B cell (primary cell): ENCODE measurements at regions not wholly inside any gene's neighbourhood (a gene's known extent, or its start where the extent isn't known, plus 50 kb on each side); places are given as distances from the start of the nearest gene placed in this dataset.

Experiments
- EZH2 ChIP-seq: IDR thresholded peaks from 2 replicates; pipeline ENCODE4 v1.6.1; 2012; ENCODE audit warnings: borderline replicate concordance, low read depth, mild to moderate bottlenecking, moderate library complexity, low read length; ENCODE audit not compliant: insufficient read depth, poor library complexity, severe bottlenecking
- TF ChIP-seq, protein P1 (sequence below): fragments of 200-600 bp; IDR thresholded peaks from one replicate; pipeline ENCODE4 v1.8.0; 2022; ENCODE audit warnings: antibody characterized with exemption, mild to moderate bottlenecking

DNA sequence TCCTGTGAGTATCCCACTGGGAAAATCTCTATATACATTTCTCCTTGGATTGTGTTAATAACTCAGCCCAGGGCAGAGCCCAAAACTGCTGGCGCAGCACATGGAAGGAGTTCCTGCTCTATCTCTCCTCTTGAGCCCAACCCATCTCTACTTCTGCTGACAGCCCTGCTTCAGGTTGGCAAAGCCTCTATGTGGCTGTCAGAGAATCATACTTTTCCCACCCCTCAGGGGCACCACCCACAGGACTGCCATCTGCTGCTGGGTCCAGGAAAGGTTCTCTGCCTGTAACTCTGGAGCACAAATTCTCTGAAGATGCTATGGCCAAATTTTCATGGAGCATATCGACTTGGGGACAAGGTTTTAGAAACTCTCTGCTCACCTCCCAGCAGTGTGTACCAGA, 278.5 kb upstream of the EMCN start:
- no peak for TF ChIP-seq EZH2
- TF ChIP-seq, protein P1, sequence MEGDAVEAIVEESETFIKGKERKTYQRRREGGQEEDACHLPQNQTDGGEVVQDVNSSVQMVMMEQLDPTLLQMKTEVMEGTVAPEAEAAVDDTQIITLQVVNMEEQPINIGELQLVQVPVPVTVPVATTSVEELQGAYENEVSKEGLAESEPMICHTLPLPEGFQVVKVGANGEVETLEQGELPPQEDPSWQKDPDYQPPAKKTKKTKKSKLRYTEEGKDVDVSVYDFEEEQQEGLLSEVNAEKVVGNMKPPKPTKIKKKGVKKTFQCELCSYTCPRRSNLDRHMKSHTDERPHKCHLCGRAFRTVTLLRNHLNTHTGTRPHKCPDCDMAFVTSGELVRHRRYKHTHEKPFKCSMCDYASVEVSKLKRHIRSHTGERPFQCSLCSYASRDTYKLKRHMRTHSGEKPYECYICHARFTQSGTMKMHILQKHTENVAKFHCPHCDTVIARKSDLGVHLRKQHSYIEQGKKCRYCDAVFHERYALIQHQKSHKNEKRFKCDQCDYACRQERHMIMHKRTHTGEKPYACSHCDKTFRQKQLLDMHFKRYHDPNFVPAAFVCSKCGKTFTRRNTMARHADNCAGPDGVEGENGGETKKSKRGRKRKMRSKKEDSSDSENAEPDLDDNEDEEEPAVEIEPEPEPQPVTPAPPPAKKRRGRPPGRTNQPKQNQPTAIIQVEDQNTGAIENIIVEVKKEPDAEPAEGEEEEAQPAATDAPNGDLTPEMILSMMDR, result no peak
